ENCODE measurements at regions not wholly inside any gene's neighbourhood (a gene's known extent, or its start where the extent isn't known, plus 50 kb on each side); places are given as distances from the start of the nearest gene placed in this dataset.

DNA sequence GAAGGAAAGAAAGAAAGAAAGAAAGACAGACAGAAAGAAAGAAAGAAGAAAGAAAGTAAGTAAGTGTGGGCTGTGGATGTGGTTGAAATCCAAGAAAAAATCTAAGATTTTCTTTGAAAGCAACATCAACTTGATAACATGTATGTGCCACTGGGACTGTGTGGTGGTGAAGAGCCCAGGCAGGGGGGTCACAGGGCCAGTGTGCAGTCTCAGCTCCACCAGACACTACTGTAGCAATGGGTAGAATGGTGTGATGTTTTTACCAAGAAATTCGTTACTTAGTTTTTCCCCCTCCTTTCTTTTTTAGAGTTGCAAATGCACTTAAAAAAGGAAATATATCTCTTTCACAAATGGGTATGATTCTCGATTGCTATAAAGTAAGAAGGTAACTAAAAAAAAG lies 71.9 kb upstream of the CNEP1R1 start (continued):
- TF ChIP-seq TP53 (CRISPR knock-in tag; IDR thresholded peaks at IDR 0.05), result no peak
- no peak for TF ChIP-seq KAT7 (CRISPR knock-in tag; IDR thresholded peaks at IDR 0.05; ENCODE audit: borderline replicate concordance)
- TF ChIP-seq, protein P1, sequence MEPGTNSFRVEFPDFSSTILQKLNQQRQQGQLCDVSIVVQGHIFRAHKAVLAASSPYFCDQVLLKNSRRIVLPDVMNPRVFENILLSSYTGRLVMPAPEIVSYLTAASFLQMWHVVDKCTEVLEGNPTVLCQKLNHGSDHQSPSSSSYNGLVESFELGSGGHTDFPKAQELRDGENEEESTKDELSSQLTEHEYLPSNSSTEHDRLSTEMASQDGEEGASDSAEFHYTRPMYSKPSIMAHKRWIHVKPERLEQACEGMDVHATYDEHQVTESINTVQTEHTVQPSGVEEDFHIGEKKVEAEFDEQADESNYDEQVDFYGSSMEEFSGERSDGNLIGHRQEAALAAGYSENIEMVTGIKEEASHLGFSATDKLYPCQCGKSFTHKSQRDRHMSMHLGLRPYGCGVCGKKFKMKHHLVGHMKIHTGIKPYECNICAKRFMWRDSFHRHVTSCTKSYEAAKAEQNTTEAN (CRISPR knock-in tag; IDR thresholded peaks at IDR 0.05), result no peak
- no peak for TF ChIP-seq FOXK1 (CRISPR knock-in tag; IDR thresholded peaks at IDR 0.05)
- TF ChIP-seq, protein P2, sequence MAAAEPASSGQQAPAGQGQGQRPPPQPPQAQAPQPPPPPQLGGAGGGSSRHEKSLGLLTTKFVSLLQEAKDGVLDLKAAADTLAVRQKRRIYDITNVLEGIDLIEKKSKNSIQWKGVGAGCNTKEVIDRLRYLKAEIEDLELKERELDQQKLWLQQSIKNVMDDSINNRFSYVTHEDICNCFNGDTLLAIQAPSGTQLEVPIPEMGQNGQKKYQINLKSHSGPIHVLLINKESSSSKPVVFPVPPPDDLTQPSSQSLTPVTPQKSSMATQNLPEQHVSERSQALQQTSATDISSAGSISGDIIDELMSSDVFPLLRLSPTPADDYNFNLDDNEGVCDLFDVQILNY (CRISPR knock-in tag; IDR thresholded peaks at IDR 0.05), result no peak

DNA sequence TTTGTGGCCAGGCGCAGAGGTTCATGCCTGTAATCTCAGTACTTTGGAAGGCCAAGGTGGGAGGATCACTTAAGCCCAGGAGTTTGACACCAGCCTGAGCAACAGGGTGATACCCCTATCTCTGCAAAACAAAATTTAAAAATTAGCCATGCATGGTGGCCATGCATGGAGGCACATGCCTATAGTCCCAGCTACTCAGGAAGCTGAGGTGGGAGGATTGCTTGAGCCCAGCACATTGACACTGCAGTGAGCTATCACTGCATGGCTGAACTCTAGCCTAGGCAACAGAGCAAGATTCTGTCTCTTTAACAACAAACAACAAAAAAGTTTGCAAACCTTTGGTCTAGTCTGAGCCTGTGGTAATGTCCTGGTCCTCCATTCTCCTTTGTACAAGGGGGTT lies 69.2 kb upstream of the CNEP1R1 start:
- Mint-ChIP-seq H3K27me3 (ENCODE audit: low read depth) (no peaks in the 10 kb centered on the region), H3K4me1 (no peaks in the 10 kb centered on the region; the same call in 1 of the 2 replicates), H3K36me3 (no peaks in the 10 kb centered on the region), H3K27ac (no peak overlapping the region), H3K4me3 (no peak overlapping the region), H3K9me3 (no peaks in the 10 kb centered on the region)
- no peak for DNase-seq (ENCODE audit: low spot score)
- TF ChIP-seq, protein P3, sequence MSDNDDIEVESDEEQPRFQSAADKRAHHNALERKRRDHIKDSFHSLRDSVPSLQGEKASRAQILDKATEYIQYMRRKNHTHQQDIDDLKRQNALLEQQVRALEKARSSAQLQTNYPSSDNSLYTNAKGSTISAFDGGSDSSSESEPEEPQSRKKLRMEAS (CRISPR knock-in tag; IDR thresholded peaks at IDR 0.05), result no peak
- TF ChIP-seq, protein P4, sequence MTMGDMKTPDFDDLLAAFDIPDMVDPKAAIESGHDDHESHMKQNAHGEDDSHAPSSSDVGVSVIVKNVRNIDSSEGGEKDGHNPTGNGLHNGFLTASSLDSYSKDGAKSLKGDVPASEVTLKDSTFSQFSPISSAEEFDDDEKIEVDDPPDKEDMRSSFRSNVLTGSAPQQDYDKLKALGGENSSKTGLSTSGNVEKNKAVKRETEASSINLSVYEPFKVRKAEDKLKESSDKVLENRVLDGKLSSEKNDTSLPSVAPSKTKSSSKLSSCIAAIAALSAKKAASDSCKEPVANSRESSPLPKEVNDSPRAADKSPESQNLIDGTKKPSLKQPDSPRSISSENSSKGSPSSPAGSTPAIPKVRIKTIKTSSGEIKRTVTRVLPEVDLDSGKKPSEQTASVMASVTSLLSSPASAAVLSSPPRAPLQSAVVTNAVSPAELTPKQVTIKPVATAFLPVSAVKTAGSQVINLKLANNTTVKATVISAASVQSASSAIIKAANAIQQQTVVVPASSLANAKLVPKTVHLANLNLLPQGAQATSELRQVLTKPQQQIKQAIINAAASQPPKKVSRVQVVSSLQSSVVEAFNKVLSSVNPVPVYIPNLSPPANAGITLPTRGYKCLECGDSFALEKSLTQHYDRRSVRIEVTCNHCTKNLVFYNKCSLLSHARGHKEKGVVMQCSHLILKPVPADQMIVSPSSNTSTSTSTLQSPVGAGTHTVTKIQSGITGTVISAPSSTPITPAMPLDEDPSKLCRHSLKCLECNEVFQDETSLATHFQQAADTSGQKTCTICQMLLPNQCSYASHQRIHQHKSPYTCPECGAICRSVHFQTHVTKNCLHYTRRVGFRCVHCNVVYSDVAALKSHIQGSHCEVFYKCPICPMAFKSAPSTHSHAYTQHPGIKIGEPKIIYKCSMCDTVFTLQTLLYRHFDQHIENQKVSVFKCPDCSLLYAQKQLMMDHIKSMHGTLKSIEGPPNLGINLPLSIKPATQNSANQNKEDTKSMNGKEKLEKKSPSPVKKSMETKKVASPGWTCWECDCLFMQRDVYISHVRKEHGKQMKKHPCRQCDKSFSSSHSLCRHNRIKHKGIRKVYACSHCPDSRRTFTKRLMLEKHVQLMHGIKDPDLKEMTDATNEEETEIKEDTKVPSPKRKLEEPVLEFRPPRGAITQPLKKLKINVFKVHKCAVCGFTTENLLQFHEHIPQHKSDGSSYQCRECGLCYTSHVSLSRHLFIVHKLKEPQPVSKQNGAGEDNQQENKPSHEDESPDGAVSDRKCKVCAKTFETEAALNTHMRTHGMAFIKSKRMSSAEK (CRISPR knock-in tag; IDR thresholded peaks at IDR 0.05; ENCODE audit: borderline replicate concordance), result no peak
- TF ChIP-seq ZNF396 (CRISPR knock-in tag; IDR thresholded peaks at IDR 0.05; ENCODE audit: borderline replicate concordance) (no peak), OVOL2 (CRISPR knock-in tag; IDR thresholded peaks at IDR 0.05; ENCODE audit: borderline replicate concordance) (no peak), SMAD4 (CRISPR knock-in tag; IDR thresholded peaks at IDR 0.05) (no peak), PRRX2 (CRISPR knock-in tag; IDR thresholded peaks at IDR 0.05) (no peak)
- TF ChIP-seq, protein P5, sequence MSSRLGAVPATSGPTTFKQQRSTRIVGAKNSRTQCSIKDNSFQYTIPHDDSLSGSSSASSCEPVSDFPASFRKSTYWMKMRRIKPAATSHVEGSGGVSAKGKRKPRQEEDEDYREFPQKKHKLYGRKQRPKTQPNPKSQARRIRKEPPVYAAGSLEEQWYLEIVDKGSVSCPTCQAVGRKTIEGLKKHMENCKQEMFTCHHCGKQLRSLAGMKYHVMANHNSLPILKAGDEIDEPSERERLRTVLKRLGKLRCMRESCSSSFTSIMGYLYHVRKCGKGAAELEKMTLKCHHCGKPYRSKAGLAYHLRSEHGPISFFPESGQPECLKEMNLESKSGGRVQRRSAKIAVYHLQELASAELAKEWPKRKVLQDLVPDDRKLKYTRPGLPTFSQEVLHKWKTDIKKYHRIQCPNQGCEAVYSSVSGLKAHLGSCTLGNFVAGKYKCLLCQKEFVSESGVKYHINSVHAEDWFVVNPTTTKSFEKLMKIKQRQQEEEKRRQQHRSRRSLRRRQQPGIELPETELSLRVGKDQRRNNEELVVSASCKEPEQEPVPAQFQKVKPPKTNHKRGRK (CRISPR knock-in tag; IDR thresholded peaks at IDR 0.05; ENCODE audit: borderline replicate concordance), result no peak
- TF ChIP-seq, protein P6, sequence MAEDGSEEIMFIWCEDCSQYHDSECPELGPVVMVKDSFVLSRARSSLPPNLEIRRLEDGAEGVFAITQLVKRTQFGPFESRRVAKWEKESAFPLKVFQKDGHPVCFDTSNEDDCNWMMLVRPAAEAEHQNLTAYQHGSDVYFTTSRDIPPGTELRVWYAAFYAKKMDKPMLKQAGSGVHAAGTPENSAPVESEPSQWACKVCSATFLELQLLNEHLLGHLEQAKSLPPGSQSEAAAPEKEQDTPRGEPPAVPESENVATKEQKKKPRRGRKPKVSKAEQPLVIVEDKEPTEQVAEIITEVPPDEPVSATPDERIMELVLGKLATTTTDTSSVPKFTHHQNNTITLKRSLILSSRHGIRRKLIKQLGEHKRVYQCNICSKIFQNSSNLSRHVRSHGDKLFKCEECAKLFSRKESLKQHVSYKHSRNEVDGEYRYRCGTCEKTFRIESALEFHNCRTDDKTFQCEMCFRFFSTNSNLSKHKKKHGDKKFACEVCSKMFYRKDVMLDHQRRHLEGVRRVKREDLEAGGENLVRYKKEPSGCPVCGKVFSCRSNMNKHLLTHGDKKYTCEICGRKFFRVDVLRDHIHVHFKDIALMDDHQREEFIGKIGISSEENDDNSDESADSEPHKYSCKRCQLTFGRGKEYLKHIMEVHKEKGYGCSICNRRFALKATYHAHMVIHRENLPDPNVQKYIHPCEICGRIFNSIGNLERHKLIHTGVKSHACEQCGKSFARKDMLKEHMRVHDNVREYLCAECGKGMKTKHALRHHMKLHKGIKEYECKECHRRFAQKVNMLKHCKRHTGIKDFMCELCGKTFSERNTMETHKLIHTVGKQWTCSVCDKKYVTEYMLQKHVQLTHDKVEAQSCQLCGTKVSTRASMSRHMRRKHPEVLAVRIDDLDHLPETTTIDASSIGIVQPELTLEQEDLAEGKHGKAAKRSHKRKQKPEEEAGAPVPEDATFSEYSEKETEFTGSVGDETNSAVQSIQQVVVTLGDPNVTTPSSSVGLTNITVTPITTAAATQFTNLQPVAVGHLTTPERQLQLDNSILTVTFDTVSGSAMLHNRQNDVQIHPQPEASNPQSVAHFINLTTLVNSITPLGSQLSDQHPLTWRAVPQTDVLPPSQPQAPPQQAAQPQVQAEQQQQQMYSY (CRISPR knock-in tag; IDR thresholded peaks at IDR 0.05), result no peak
- TF ChIP-seq, protein P7, sequence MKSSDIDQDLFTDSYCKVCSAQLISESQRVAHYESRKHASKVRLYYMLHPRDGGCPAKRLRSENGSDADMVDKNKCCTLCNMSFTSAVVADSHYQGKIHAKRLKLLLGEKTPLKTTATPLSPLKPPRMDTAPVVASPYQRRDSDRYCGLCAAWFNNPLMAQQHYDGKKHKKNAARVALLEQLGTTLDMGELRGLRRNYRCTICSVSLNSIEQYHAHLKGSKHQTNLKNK (CRISPR knock-in tag; IDR thresholded peaks at IDR 0.05), result no peak
- TF ChIP-seq, protein P8, sequence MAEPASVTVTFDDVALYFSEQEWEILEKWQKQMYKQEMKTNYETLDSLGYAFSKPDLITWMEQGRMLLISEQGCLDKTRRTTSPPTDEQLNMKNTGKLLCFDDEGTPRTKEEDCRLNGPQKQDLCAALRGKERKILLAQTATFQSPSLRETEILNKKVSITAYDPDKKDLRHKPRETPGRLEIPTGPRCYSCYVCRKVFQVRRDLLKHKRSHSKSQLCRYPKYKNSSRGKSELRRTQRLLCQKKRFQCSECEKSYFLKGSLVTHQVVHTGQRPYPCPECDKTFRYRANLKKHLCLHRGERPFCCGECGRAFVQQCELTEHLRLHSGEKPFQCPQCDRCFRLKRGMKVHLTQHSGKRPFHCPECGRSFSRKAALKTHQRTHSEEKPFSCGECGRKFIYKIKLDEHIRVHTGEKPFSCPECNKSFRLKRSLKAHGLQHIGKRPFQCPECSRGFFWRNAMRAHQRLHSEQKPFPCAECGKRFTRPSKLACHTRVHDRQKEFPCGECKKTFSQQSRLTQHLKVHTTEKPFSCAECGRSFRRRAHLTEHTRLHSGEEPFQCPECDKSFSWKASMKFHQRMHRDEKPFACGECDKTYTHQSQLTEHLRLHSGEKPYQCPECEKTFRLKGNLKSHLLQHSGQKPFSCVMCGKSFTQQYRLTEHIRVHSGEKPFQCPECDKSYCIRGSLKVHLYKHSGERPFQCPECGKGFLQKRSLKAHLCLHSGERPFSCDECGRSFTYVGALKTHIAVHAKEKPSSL (CRISPR knock-in tag; conservative IDR thresholded peaks at IDR 0.05), result no peak
- no peak for ATAC-seq
- CTCF ChIA-PET, result interaction anchor here (0.6 to 2.3 kb wide), 4 partner anchors 12 to 69 kb away, joined by 3 to 14 read pairs (median 4); partner anchors contain the start of gene CNEP1R1
- POLR2A ChIA-PET, result no interaction called here
